Epithelial cell of esophagus (primary cell): ENCODE measurements at regions not wholly inside any gene's neighbourhood (a gene's known extent, or its start where the extent isn't known, plus 50 kb on each side); places are given as distances from the start of the nearest gene placed in this dataset.

Experiments used
- DNase-seq: peaks from one replicate; pipeline ENCODE4 v3.0.0; 2010; ENCODE audit warnings: low read depth
- H3K4me3 ChIP-seq: 2 replicates; pipeline ENCODE4 v1.5.1; 2011; ENCODE audit warnings: mild to moderate bottlenecking, low read length, control low read depth
- TF ChIP-seq, protein P1 (sequence below): IDR thresholded peaks from 2 replicates; pipeline ENCODE4 v1.5.1; 2011; ENCODE audit warnings: low read depth, mild to moderate bottlenecking, low read length, control low read depth, inconsistent platforms; ENCODE audit not compliant: insufficient read depth; ENCODE audit errors: missing control alignments

- TF ChIP-seq, protein P1, sequence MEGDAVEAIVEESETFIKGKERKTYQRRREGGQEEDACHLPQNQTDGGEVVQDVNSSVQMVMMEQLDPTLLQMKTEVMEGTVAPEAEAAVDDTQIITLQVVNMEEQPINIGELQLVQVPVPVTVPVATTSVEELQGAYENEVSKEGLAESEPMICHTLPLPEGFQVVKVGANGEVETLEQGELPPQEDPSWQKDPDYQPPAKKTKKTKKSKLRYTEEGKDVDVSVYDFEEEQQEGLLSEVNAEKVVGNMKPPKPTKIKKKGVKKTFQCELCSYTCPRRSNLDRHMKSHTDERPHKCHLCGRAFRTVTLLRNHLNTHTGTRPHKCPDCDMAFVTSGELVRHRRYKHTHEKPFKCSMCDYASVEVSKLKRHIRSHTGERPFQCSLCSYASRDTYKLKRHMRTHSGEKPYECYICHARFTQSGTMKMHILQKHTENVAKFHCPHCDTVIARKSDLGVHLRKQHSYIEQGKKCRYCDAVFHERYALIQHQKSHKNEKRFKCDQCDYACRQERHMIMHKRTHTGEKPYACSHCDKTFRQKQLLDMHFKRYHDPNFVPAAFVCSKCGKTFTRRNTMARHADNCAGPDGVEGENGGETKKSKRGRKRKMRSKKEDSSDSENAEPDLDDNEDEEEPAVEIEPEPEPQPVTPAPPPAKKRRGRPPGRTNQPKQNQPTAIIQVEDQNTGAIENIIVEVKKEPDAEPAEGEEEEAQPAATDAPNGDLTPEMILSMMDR: no peak
- DNase-seq: no peak
- H3K4me3 ChIP-seq: no peak overlapping the region
Measured at GRCh38 chr14:94938016-94938415, 168.1 kb upstream of the GSC start.

GRCh38 chr14:94936901-94937685 lies 167.2 kb upstream of the GSC start:
- no peak overlapping the region for H3K4me3 ChIP-seq
- no peak for DNase-seq
- TF ChIP-seq, protein P1: no peak

DNA sequence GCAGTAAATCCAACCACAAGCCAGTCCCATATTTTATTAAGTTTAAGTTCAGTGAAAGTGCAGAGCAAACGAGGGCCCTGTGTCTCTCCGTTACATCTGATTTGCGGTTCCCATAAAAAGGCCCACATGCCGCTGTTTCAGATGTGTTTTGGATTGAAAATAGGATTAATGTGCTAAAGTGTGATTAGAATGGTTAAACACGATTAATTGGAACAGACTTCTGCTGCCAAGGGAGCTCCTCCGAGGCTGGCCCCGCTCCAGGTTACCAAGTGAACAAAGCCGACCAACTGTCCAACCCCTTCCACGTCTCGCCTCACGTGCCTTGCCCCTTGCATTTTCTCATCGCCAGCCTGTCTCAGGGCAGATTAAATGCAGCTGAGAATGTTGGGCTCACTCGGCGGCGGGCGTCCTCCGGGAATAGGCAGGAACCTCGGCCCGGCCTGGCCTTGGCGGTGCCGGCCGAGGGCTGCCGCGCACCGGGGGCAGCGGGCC lies 166.5 kb upstream of the GSC start:
- TF ChIP-seq, protein P1: no peak
- DNase-seq: no peak
- no peak overlapping the region for H3K4me3 ChIP-seq

GRCh38 chr14:94935706-94936300 lies 165.9 kb upstream of the GSC start:
- TF ChIP-seq, protein P1: no peak

DNA sequence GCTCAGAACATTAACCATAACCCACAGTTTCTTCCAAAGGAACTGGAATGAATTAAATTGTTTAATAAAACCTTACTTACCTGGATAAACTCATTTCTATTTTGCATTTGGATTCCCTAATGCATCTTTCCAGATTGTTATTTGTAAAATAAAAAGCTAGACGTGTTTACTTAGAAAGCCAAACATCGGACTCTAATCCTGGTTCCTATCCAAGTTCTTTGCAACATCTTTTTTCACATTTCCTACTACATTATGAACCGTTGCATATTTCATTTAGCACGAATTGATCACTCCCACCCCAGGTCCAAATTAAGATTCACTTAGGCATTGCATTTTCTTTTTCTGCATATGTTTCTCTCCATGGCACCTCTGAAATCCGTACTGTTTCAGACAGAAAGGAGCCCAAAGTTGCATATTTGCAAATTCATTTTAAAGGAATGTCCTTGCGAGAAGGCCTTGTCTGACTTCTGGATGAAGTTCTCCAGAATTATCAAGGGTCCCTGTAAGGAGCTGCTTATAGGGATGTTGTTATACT lies 164.4 kb upstream of the GSC start:
- DNase-seq: no peak
- no peak overlapping the region for H3K4me3 ChIP-seq
- TF ChIP-seq, protein P1: no peak

More at GRCh38 chr14:94935706-94936300, 165.9 kb upstream of the GSC start:
- H3K4me3 ChIP-seq: no peak overlapping the region
- DNase-seq: no peak

DNA sequence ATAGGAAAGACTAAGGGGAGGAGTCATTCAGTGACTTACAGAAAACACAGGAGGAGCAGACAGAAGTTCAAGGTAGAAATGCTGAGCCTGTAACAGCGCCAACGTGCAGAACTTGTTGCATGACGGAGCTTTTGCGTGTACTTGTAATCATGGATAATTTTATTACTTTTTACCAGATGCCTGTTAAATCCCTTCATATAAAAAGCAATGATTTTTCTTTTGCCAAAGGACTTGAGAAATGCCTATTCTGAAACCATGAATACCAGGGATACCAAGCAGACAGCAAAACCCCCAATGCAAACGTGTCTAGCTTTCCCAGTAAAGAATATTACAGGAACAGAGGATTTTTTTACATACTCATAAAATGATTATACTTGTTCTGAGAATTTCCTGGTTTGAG lies 163.6 kb upstream of the GSC start:
- TF ChIP-seq, protein P1: no peak
- H3K4me3 ChIP-seq: no peak overlapping the region
- DNase-seq: no peak
